HG03442 (cell line): ENCODE measurements at regions not wholly inside any gene's neighbourhood (a gene's known extent, or its start where the extent isn't known, plus 50 kb on each side); places are given as distances from the start of the nearest gene placed in this dataset.

ENCODE experiments used
- ATAC-seq: cut with Tn5 transposase; IDR thresholded peaks from one replicate; pipeline ENCODE4 v1.9.1; 2021; ENCODE audit warnings: mild to moderate bottlenecking, moderate library complexity; ENCODE audit not compliant: unreplicated experiment

DNA sequence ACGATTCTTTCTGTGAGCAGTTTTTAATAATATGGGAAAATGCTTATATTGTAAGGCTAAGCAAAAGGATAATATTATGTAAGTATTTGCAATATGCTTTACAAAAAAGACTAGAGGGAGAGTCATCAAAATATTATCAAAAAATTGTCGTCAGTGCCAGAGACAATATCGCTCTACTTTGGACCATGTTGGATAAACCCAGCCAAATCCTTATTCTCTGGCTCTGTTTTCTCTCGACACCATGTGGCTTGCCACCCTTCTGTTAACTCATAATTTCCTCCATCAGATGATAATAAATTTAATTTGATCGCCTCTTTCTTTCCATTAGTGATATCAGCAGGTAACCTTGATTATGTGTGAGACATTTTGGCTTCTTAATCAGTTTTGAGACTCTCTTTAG, 129.9 kb downstream of the CDC42EP3 start:
- no peak for ATAC-seq

DNA sequence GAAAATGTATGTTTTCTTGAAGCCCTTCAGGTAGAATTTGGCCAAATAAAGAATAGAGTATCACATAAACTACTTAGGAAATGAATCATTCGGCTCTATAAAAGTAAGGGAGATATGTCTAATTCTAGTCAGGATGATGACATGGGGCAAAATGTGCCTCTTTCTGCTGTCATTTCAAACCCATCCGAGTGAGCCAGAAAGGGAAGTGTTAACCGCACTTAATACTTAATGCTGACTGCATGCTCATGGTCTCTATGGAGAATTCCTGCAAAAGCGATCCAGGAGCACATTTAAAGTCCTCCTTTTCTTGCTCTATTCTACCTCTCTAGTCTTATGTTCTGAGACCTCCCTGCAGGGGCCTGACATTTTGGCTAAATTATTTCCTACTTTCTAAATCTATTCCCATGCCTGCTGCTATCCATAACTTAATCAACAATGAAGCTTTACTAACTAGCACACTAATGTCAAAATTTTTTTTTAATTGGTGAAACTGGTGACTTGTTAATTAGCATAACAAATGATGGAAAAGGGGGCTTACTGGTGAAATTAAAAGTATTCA, 127.4 kb downstream of the CDC42EP3 start:
- ATAC-seq, result peak; percentile 67

DNA sequence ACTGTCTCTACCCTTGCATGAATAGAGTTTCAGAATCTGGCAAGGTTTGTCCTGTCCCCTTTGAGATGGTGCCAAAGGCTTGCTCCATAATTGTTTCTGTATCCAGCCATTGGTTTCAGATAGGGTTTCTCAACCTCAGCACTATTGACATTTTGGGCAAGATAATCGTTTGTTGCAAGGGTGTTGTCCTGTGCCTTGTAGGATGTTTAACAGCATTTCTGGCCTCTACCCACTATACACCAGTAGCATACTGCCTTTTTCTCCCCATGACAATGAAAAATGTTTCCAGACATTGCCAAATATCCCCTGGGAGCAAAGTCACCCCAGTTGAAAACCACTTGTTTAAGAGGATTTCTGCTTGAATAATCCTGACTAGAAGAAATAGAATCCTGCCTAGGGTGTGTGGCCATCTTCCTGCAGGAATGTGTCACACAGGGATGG, 126.8 kb downstream of the CDC42EP3 start:
- no peak for ATAC-seq

DNA sequence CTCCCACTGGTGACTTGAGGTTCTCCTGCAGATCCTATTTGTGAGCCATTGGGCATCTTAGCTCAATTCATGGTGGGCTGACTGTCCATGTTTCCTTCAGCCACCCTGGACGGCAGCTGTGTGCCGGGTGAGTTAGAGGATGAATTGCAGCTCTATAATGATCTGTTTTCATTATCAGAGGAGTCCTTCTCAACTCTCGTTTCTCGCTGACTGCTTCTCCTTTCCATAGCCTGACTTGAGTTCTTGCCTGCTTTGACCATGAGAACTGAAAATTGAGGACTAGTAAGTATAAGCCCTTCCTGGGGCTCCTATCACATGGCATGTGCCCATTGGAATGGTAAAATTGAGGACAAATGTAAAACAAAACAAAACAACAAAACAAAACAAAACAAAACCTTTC, 121.8 kb downstream of the CDC42EP3 start:
- ATAC-seq, result peak; percentile 54

DNA sequence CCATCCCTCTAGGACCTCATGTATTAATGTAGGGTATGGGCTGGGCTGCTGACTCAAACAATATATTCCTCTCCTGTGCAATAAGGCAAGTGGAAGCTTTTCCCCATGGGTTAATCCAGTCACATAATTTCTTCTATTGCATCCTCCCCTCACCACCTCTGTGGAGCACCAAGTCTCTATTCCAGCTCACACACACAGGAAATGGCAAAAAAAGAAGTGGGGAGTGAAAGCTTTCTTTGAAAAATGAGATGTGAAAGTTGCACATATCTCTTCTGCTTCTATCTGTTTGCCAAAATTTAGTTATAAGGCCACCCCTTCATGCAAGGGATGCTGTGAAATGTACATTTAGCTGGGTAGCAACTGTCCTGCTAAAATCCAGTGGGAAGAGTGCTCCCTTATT, 121.3 kb downstream of the CDC42EP3 start:
- no peak for ATAC-seq

DNA sequence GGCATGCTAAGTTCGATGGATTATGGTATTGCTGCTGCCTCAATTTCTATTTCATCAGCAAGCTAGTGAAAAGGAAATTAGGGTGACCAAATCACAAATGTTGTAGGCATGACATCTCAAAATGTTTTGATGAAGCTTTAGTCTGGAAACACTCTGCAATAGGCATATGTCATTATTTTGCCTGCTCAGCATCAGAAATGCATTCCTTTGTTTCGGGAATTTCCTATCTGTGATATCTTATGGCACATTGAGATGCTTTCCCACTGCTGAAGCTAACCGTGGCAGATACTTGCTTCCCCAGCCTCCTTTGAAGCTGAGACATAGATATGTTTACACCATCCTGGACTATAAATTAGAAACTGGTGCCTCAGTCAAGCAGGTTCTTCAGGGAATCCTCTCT, 119.7 kb downstream of the CDC42EP3 start:
- no peak for ATAC-seq

DNA sequence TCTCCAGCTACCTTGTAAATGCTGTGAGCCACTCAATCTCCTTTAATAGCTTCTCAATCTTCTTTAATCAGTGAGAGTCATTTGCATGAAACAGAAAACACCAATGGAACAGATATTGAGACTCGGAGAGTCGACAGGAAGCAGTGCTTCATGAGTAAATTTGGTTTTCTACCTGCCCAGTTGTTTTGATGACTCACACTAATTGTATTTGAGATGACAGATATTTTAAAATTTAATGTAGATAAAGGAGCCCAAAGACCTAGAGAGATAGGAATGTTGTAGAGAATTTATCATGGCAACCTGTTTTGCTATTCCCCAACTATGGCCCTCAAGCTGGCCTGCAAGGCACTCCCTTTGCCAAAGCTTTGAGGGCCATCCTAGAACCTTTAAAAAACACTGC, 119.1 kb downstream of the CDC42EP3 start:
- no peak for ATAC-seq

DNA sequence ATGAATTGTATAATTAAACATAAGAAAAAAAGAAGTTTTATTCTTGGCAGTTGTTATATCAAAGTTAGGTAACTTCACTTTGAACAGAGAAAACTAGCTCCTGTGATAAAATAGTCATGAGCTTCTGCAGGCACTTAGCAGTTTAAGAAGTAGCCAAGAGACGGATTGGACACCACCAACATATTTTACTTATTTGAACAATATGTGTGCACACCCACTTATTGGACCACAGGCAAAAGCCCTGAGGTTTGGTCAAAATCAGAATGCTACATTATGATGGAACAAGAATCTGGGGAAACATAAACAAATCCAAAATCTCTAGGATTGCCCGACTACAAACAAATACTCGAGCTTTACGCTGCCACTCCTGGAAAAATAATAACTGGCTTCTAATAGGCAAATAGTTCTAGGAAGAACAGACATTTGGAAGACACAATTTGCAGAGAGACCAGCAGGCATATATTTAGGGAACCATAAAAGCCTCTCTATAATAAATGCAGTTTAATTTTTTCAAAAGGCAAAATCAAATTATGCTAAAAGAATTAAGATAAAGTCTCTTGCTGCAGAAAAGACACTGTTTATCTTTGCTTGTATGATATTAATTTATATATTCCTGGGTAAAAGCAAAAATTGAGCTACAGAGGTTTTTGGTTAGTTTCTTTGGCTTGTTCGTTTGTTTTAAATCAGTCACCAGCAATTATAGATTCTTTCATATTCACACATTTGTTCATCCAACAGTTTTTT, 117.9 kb downstream of the CDC42EP3 start:
- no peak for ATAC-seq

DNA sequence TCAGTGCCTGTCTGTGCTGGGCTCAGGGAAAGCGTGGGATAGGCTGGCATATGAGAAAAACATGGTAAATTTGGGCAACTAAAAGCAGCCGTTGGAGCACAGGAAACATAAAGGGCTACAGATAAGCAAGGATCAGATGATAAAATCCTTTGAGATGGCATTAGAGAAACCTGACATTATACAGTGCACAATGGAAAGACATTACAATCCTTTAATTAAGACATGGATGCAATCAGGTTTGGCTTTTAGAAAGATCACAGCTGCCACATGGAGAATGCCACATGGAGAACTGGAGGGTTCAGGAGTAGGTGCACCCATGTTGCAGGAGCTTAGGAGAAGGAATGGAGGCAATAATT, 117.3 kb downstream of the CDC42EP3 start:
- ATAC-seq, result no peak

DNA sequence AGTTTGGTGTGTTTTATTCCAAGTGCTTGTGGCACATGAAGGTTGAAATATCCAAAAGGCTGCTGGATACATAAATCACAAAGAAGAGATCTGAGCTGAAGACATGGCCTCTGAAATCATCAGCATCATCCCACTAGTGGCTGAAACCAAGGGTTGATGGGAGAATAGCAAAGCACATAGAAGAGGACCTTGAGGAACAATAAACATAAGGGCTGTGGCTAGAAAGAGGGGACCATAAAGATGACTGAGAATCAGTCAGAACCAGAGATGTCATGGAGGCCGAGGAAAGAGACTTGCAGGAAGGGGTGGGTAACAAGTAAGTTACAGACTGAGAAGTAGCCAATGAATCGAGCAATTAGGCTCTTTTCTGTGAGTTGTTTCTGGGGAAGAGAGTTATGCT, 116.8 kb downstream of the CDC42EP3 start:
- no peak for ATAC-seq

DNA sequence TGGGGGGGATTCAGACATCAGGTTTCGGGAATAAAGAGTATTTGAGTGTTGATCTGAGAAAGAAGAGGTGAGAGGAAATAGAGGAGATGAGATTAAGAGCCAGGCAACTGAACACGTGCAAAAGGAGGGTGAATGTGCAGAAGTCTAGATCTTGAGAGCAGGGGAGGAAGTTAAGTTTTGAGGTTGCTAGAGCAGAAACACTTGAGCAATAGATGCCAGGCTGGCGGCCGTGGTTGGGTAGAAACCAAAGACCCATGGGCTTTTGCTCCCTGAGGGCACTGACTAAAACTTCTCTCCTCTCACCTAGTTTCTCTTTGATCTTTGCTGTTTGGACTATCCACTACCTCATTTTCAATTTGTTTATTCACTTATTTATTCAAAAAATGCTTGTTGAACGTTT, 116.0 kb downstream of the CDC42EP3 start:
- peak; percentile 49 for ATAC-seq

DNA sequence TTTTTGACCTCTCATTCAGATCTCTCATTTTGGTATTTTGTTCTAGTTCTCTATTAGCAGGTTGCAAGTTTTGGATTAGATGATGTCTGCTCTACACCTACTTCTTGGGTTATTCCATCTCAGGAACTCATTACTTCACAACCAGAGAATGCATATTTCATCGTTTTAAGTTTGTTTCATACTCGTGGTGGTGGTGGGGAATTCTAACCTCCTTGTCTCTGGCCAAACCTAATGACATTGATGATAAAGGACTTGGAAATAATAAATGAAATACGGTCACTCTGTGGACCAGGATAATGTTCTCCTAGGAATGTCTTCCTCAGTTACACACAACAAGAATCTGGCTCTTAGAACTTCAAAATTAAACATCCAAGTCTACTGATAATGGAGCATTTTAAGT, 115.2 kb downstream of the CDC42EP3 start:
- ATAC-seq, result no peak

DNA sequence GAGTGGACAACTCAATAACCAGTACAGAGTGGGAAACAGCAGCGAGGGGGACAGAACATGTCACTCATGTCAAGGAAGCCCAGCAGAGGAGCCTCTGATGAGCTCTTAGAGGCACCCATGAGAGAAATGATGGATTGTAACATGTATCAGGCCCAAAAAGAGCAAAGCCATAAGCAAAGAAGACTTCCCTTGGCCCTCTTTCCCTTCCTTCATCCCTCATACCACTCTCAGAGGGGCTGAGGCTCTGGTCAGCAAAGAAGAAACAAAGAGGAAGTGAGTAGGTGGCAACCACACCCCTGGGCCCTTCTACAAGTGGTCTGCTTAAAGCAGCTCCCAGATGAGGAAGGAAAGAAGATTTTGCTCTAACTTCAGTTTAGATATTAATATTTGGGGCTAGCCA, 112.8 kb downstream of the CDC42EP3 start:
- ATAC-seq, result no peak

DNA sequence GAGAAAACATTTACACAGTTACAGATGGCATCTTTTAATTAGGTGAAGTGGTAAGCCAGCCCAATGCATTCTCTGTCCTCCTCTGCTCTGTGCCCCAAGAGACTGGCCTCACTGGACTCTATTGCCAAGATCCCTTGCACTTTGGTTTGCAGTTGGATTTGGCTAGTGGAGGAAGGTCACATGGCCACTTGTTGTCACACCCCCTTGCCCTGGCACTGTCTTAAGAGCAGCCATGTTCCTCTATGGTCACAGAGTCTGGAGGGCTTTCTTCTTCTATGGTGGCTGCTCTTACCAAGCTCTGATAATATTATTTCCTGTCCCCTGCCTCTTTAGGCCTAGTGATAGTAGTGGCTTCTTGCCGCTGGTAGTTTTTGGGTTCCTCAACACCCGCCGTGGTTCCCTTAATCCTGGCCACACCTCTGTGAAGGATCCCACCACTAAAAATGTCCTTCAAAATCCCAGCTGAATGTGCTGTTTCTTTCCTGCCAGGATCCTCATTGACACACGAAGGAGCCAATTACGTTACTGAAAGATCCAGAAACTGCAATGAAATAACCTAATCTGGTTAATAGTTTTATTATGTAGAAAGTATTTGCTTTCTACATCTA, 111.1 kb downstream of the CDC42EP3 start:
- ATAC-seq, result no peak

DNA sequence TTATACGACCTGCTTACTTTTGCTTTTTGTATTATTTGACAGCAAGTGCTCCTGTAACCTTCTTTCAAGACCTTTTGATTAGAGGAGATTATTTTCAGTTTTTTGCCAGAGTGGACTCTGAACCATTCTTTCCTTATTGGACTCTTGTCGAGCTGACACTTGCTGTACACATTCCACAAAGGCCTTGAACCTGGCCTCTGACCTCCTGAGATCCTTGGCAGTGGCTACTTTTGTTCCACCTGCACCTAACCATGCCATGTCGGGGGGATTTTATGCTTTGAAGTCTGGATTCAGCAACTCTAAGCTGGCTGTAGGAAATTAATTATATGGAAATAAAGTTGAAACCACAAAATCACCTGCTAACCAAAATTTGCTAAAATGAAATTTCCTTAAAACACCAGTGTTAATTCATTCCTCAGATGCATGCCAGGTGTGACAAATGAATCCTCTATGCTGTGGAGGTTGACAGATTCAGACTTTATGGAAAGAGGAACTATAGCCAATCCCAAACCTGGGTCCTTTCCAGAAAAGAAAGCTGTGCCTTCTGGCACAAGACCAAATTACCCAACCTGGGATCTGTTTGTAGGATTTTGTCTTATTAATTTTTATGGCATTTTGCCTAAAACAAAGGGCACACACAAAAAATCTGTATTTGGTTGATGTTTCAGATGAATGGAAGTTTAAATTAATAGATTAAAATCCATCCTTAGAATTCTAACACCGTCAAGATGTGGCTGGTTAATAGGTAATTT, 110.4 kb downstream of the CDC42EP3 start:
- ATAC-seq, result no peak

DNA sequence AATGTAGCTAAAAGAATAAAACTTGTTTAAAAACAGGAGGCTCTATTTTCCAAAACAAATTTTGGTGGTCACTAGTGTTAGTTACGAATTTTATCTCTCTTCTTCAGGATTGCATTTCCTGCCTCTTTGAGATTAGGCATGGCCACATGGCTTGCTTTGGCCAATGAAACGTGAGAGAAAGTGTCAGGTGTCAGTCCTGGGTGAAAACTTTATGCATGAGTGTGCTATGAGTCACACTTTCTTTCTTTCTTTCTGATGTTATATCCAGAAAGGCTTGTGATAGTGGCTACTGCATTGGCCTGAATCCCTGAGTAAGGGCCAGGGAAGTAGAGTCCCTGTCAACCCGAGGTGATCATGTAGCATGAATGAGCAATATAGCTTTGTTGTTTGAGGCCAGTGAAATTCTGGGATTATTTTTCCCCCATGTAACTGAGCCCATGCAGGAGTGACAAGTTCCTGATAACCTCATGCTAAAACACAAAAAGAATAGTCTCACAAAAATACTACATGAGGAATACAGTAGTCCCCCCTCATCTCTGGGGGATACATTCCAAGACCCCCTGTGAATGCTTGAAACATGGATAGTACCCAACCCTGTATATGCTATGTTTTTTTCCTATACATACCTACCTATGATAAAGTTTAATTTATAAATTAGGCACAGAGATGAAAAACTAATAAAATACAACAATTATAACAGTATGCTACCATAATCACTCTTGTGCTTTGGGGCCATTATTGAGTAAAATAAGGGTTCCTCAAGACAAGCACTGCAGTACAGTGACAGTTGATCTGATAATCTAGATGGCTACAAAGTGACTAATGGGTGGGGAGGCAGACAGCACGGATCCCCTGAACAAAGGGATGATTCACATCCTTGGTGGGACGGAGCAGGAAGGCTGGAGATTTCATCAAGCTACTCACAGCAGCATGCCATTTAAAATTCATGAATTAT, 109.5 kb downstream of the CDC42EP3 start:
- peak; percentile 75 for ATAC-seq

DNA sequence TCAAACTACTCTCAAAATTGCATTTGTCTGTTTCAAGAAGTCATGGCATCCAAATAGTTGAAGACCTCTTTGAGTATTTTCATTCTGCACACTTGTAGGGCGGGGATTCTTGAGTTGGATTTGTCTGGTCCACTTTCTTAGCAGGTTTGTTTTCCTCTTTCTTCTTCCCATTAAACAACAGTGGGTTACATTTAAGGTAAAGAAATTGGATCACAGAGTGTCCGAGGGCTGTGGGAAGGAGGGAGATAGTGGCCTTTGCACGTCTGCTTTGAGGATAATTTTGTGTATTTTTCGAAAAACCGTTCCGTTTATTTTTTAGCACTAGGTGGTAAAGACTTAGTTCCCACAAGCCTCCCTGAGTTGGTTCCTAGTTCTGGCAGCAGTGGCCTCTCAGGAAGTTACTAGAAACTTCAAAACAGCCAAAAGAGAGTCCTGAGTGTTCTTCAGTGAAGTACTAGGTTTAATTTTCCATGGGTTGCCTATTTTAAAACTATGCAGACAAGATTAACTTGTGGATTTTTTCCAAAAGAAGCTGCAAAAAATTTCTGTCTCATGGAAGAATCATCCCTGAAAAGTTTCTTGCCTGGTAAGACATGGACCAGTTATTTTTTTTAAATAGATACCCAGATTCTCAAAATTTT, 107.9 kb downstream of the CDC42EP3 start:
- ATAC-seq, result no peak

DNA sequence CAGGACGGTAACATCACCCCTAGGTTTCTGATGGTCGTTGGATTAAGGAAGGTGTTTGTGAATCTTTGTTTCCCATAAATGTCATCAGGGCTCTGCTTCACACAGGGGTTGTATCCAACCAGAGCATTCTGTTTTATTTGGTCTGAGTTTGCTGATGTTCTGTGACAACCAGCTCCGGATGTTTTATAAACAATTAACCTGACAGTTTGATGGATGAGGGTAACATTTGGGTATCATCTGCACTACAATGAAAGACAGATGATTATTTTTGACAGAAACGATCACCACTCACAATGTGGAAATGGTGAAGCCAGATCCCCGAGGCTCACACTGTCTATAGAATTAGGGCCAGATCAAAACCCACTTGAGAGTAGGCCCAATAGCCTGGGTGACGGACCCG, 107.1 kb downstream of the CDC42EP3 start:
- no peak for ATAC-seq

DNA sequence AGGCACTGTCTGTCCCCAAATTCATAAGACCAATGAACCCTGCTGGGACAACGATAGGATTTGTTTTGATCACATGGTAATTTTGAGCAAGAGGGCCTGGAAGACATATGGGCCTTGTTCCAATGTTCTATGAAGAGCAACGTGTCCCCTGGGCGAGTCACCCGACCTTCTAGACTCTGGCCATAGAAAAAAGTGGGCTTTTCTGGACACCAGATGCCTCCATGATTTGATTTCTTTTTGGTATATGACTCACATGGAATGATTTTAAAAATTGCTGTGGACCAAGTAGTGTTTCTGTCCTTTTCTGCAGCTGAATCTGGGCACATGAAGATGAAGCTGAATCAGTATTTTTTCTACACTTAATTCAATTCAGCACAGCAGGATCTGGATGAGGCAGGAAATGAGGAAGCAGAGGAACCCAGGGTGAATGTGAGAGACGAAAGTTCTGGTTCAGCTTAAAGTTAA, 104.9 kb downstream of the CDC42EP3 start:
- ATAC-seq, result no peak

DNA sequence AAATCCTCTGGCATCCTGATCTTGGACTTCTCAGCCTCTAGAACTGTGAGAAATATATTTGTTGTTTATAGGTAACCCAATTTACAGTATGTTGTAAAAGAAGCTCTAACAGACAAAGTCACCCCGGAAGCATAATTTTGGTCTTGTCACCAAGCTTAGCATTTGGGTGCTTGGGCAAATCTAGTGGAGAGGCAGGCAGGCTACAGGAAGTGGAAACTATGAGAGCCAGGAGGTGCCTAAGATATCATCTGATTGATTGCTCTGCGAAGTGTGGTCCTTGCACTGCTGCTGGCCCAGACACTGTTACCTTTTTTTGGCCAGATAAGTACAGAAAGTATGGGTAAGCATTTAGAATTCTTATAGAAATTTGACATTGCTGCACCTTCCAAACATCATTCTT, 102.9 kb downstream of the CDC42EP3 start:
- ATAC-seq, result no peak
